GM18909 (cell line): ENCODE measurements at regions not wholly inside any gene's neighbourhood (a gene's known extent, or its start where the extent isn't known, plus 50 kb on each side); places are given as distances from the start of the nearest gene placed in this dataset.
A peak's percentile ranks its signal among the peaks of the same experiment; 100 is the strongest.

ENCODE experiments used
- ATAC-seq: cut with Tn5 transposase; IDR thresholded peaks from one replicate; pipeline ENCODE4 v1.9.1; 2021; ENCODE audit warnings: mild to moderate bottlenecking; ENCODE audit not compliant: unreplicated experiment, poor library complexity

DNA sequence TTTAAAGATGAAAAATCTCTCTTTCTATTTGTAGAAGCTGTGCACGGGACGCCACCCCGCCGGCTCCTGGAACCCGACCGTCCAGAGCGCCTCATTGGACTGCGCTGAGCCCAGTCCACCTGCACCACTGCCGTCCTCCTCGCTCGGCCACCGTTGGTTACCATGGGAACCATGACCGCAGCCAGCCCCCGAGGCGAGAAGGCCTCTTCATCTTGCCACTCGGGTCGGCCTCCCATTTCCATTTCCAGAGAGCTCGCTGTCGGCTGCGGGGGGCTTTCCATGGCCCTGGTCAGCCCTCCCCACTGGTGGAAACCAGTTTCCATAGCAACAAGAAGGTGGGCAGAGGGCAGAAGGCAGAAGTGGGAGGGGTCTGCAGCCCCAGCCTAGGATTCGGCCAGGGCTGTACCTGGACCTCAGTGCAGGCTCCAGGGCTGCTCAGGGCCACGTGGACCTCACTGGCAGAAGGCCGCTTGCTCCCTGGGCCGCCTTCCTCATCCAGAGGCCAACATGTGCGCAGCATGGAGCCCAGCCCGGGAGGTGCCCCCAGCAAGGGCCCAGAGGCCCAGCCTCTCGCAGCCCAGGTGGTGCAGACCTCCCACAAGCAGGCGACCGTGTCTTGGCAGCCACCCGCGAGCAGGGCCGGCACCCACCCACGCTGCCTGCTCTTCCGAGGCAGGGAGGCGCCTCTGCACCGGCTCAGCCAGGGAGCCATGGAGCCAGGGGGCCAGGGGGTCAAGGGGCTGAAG, 283.5 kb upstream of the PPP2R2D start:
- no peak for ATAC-seq

DNA sequence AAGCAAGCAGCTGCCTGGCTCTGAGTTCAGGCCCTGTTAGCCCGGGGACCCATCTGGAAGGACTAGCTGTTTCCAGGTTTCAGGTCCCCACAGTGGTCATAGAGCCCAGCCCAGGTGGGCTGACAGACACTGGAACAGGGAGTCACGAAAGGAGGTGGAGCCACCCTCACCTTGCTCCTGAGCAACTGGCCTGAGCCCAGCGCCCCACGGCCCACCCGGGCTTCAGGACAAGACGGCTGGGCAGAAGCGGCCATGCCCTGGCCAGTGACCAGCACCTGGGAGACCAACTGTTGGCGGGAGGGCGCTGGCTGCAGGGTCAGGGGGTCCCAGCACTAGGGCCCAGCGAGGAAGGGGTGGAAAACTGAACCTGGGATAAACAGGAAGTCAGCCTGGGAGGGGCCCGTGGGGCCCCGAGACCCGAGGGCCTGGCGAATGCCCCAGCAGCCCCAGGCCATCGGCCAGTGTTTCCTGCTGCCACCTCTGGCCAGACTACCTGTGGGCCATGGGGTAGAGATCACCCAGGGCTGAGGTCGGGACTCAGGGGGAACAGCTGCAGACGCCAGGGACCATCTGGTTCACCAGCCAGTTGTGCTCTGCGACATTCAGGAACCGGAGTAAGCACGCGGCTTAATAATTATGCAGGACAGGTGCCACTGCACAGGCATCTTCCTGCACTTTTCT, 282.1 kb upstream of the PPP2R2D start:
- ATAC-seq: no peak

DNA sequence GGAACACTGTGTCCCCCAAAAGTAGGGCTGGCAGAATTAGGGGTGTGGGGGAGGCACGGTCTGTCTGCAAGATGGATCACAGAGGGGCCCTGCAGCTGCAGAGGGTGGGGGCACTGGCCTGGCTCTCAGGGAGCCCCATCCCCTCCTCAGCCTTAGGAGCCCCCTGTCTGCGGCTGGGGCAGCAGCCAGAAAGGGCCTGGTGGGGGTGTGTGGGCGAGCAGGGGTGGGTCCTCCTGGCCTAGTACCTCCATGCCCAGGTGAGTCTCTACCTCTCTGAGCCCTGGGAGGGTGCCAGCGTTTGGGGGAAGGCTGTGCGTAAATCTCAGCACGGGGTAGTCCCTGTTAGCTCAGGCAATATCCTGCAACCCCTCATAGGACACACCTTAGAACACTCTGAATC, 280.5 kb upstream of the PPP2R2D start:
- ATAC-seq: no peak

DNA sequence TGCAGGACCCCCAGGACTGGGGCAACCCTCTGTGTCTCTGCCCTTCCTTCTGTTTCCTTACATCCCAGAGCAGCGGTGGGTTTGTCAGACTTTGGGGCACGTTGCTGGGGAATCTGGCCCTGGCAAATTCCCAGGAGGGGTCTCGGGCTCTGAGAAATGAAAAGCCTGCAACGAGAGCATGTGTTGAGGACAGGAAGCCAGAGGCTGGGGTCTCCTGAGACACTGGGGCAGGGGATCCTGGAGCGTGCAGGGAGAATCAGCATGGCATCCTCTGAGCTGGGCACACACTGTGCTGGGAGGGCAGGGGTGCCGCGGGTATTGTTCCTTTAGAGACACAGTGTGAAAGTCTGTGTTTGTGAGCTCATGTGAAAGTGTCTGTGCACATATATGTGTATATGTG, 279.9 kb upstream of the PPP2R2D start:
- no peak for ATAC-seq

DNA sequence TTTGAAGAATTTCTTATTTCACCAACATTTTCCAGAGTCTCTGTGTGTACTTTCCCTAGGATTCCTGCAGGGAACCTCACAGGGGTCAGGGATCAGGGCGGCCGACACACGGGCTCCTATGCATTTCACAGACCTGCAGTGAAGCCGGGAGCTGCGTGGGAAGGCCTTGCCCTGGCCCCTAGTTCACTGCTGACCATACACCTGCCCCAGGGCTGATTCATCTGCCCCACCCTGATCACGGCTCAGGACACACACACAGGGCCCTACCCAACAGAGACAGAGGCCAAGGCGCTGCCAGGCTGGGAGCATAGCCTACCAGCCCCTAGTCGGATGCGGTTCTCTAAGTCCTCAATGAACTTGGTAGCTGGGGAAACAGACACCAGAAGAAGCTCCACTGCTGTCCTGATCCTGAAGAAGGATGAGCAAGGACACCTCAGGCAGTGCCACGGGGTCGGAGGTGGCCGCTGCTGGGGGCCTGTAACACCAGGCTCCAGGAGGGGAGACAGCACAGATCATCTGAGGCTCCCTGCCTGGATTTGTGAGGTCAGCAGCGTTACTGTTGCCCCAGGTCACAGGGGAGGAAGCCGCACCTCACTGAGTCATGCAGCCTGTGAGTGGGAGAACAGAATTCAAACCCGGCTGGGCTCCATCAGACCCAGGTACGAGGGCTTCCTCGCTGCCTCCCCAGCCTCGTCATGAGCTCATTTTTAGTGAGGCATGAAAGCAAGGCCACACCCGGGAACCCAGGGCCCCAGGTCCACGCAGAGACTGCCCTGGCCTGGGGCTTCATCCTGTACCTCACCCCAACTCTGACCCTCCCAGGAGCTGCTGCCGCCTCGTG, 278.8 kb upstream of the PPP2R2D start:
- ATAC-seq: no peak

DNA sequence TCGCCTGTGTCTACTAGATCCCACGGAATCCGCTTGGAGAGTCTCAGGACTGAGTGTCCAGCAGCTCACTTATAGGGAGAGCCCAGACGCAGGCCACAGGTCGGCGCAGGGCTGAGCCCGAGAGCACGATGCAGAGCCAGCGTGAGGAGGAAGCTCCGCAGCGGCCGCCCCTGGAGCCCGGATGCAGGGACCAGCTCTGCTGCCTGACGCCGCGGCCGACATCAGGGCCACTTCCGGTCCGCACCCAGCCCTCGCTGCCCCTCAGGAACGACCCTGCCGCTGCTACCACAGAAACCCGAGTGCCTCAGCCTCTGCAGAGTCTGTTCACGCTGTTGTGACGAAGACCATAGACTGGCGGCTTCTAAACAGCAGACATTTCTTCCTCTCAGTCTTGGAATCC, 275.8 kb upstream of the PPP2R2D start:
- ATAC-seq: no peak

DNA sequence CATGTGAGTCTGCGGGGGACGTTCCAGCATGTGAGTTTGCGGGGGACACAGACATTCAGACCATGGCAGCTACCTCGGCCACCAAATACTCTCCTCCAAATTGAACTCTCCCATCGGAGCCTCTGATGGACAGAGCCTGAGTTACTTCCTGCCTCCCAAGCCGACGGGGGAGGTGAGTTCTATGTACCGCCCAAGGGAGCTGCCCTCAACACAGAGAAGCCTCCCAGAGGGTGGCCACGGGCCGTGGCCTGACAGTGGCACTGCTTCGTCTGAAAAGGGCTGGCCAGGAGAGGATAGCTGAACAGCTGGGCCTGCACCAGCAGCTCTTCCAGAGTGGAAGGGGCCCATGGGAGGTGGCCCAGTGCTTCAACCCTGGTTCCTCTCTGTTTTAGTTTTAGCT, 274.5 kb upstream of the PPP2R2D start:
- ATAC-seq: no peak

DNA sequence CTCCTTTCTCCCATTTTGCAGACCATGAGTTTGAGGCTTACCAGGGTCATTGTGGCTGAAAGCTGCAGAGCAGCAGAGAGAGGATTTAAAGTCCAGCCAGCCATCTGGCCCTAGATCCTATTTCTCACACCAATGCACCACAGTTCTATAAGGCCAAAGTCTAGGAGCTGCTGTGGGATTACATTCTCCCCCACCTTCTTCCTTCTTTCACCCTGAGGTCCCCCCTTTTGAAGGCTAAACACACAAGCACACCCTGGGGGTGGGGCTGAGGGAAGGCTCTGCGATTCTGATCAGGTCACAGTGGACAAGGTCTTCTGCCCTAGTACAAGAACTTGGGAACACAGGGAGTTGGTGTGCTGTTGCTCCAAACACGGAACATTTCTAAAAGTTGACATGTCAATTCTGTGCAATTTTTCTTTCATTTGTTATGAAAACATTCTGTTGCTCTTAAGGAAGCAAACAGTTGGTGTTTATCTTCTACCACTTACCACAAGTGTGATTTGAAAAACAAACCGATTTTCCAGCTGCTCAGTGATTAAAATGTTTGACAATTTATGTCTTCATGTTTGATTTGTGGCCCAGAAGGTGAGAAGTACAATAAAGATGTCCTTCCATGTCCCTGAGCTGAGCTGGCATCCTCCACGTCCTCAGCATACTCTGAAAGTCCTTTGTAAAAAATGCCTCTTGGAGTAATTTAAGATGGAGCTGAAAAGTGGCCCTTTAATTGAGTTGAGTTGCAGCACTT, 271.6 kb upstream of the PPP2R2D start:
- ATAC-seq: no peak

DNA sequence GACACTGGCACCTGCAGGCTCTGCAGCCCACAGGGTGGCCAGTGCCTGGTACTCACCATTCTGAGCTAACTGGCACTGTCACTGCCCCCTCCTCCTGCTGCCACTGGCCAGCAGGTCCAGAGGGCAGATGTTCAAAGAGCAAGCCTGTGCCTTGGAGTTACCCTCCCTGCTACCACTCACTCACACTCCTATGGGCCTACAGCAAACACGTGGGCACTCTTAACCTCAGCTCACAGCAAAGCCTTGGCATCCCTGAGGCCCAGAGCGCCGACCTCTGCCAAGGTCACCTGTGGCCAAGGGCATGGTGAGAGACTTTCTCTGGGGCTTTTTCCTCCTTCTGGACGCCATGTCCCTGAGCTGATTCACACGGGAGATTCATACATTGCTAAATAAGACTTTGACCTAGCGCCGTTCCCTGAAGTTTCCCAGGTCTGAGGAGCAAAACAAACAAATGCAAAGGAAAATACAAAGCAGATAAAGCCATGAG, 270.0 kb upstream of the PPP2R2D start:
- ATAC-seq: no peak

DNA sequence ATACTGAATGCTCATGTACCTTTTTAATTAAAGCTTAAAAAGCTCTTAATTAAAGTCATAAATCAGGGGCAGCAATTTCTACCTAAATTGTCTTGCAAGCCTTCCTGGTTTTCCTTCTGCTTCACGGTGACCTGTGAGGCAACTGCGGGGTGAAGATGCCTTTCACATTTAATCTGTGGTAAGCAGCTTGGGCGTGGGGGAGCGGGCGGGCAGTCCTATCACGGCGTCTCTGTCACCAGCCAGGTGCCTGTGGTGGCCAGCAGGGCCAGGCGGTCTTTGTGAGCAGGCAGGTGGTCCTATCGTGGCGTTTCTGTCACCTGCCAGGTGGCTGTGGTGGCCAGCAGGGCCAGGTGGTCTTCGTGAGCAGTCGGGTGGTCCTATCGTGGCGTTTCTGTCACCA, 269.2 kb upstream of the PPP2R2D start:
- no peak for ATAC-seq

DNA sequence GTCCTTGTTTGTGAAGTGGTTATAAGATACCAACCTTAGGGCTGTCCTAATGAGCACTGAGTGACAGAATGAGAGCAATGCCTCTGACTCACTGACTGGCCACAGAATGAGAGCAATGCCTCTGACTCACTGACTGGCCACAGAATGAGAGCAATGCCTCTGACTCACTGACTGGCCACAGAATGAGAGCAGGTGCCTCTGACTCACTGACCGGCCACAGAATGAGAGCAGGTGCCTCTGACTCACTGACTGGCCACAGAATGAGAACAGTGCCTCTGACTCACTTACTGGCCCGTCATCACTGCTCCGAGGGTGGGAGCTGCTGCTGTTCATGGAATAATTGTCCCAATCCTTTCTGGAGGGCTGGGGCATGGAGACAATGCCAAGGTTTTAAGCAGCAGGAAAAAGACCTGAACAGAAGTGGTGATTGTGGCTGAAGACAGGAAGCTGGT, 265.2 kb upstream of the PPP2R2D start:
- ATAC-seq: no peak

DNA sequence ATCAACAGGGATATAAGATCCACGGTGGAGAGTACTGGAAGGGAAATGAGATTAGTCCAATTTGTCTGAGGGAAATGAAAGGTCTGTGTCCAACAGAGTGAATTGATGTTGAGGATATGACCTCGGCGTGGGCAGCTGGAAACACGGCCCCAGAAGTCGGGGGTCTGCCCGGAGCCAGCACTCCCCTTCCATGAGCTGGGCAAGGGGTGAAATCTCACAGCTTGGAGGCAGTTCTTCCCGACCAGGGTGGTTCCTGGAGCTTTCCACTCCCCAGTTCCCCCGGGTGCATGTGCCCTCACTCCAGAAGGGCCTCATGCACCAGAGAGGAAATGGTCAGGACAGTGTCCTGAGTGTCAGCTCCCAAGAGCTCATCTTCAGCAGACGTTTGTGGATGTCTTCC, 264.7 kb upstream of the PPP2R2D start:
- ATAC-seq: no peak

DNA sequence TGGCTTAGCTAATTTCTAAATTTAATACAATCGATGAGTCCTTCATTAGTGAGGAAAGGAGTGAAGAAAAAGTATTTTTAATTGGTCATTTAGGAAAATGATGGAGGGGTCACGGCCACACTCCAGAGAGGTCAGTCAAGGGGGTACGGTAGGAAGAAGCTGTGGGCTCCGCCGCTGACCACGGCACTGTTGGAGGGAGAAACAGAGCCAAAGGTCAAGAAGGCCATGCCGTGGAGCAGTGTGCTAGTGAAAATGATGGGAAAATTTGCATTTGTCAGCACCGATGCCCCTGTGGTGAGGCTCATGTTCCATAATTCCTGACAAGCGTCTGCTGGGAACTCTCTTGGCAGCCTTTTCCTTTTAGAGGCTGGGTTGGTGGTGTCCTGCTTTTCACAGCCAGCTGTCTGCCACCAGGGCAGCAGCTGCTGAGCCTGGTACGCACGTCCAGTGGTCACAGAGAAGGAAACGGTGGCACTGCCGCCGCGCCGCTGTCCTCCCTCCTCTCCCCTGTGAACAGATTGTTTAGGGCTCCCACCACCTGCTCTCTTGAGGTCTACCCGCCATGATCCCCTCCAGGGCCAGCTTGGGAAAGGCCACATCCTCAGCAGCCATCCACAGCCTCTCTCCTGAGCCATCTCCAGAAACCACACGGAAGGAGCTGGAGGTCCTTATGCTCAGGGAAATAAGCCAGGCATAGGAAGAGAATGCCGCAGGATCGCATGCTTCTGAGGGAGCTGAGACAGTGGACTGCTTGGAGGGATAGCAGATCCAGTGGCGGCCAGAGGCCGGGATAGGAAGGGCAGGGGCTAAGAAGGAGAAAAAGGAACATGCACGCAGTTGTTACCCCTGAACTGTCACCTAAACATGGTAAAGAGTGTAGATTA, 263.7 kb upstream of the PPP2R2D start:
- ATAC-seq: no peak

DNA sequence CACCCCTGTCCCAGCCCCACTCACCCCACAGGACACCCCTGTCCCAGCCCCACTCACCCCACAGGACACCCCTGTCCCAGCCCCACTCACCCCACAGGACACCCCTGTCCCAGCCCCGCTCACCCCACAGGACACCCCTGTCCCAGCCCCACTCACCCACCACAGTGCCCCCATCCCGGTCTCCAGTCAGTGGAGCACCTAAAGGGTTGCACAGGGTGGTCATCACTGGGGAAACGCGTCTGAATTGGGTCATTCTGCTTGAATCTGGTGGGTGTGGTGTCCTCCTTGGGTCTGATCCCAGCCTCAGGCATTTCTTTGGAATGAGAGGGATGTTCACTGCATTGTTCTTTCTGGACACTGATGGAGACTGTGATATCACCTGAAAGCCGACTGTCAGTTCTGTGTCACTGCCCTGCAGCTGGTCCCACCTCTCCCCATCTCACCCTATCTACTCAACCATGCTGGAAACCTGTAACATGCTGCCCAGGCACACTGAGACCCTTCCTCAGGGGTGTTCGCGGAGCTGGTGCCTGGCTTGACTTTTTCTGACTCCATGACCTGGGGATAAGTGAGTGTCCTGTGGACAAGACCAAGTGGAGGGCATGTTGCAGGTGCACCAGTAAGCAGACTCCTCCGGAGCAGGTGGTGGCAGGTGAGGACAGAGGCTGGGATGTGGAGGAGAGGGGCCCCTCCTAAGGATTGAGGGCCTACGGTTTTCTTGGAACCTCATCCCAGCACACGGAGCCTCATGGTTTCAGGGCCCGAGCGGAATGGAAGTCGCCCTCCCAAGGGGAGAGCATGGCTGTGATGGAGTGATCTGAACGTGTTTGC, 262.5 kb upstream of the PPP2R2D start:
- ATAC-seq: no peak

DNA sequence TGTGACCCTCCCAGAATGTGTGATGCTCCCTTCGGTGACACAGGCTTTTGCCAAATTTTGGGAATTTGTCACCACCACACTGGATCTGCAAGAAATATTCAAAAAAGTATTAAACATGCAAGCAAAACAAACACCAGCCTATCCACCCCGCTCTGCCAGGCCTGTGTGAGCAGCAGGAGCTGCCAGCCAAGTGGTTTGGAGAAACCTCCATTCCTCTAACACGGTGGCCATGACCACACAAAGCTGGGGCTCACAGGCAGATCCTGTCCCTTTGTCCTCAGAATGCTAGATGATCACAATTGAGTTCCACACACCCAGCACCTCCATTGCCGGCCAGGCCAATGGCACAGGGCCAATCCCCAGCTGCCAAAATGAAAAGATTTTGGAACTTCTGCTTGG, 261.9 kb upstream of the PPP2R2D start:
- ATAC-seq: no peak

DNA sequence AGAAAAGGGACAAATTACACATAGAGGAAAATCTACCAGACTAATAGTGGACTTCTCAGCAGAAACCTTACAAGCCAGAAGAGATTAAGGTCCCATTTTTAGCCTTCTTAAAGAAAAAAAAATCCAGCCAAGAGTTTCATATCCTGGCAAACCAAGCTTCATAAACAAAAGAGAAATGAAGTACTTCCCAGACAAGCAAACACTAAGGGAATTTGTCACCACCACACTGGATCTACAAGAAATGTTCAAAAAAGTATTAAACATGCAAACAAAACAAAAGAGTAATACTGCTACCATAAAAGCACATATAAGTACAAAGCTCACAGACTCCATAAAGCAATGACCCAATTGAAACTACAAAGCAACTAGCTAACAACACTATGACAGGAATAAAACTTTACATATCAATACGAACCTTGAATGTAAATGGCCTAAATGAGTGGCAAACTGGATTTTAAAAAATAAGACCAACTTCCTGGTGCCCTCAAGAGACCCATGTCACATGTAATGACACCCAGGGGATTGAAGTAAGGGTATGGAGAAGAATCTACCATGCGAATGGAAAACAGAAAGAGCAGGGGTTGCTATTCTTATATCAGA, 260.7 kb upstream of the PPP2R2D start:
- no peak for ATAC-seq

DNA sequence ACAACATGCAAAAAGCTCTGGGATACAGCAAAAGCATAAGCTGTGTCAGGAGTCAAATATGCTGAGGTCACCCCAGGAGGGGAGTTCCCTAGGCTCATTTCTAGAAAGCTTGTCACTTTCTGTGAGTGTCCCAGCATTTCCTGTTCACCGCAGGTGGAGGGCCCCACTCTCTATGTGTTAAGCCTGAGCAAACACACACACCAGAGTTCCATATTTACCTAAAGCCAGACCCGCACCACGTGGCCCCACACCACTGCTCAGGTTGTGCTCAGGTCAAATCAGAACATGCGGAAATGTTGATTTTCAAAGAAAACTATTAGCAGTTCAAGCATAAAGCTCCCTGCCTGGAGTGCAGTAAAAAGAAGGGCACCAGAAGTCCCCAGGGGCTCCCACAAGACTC, 259.6 kb upstream of the PPP2R2D start:
- ATAC-seq: peak; percentile 100

DNA sequence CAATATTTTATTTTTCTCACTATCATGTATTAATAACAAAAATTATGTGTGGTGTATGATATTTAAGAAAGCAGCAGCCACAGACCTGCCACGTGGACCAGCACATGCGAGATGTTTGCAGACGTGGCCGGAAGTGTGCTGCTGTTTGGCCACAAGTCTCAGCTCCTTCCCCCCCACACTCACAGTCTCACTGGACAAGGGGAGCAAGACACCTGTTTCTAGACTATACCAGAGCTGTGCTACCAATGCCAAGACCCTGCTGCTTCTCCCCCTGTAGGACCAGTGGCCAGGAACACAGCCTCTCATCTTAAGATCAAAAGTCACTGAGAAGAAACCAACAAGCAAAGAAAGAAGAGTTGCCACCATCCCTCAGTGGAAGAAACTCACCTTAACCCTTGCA, 258.9 kb upstream of the PPP2R2D start:
- no peak for ATAC-seq
